Endothelial cell (in vitro differentiated cells): ENCODE measurements at regions not wholly inside any gene's neighbourhood (a gene's known extent, or its start where the extent isn't known, plus 50 kb on each side); places are given as distances from the start of the nearest gene placed in this dataset.

Source experiments
- DNase-seq: peaks from one replicate; pipeline ENCODE4 v3.0.0; 2021; ENCODE audit warnings: low spot score
- H3K27ac Mint-ChIP-seq: one replicate; pipeline ENCODE4 v1.8.0; 2021; ENCODE audit warnings: mixed read lengths, inconsistent platforms; ENCODE audit not compliant: unreplicated experiment
- H3K27me3 Mint-ChIP-seq: one replicate; pipeline ENCODE4 v1.8.0; 2021; ENCODE audit warnings: mild to moderate bottlenecking, moderate library complexity, mixed read lengths, inconsistent platforms; ENCODE audit not compliant: unreplicated experiment
- H3K36me3 Mint-ChIP-seq: one replicate; pipeline ENCODE4 v1.8.0; 2021; ENCODE audit warnings: mild to moderate bottlenecking, low read depth, mixed read lengths, inconsistent platforms; ENCODE audit not compliant: unreplicated experiment
- H3K4me1 Mint-ChIP-seq: one replicate; pipeline ENCODE4 v1.8.0; 2021; ENCODE audit warnings: mild to moderate bottlenecking, mixed read lengths, inconsistent platforms; ENCODE audit not compliant: unreplicated experiment
- H3K4me3 Mint-ChIP-seq: one replicate; pipeline ENCODE4 v1.8.0; 2021; ENCODE audit warnings: mild to moderate bottlenecking, mixed read lengths, inconsistent platforms; ENCODE audit not compliant: unreplicated experiment
- H3K9me3 Mint-ChIP-seq: one replicate; pipeline ENCODE4 v1.8.0; 2021; ENCODE audit warnings: mixed read lengths, inconsistent platforms; ENCODE audit not compliant: unreplicated experiment
- CTCF ChIP-seq: fragments of 200-600 bp; sonication (generic); IDR thresholded peaks from one replicate; pipeline ENCODE4 v1.5.0; 2021; ENCODE audit warnings: antibody characterized with exemption; ENCODE audit not compliant: unreplicated experiment

- no peak overlapping the region for H3K4me3 Mint-ChIP-seq
- peaks cover 3% of the 10 kb centered on the region for H3K27me3 Mint-ChIP-seq
- TF ChIP-seq CTCF, result no peak
- no peak overlapping the region for H3K27ac Mint-ChIP-seq
- peaks cover 6% of the 10 kb centered on the region for H3K4me1 Mint-ChIP-seq
- peaks cover 20% of the 10 kb centered on the region for H3K36me3 Mint-ChIP-seq
- no peak for DNase-seq
- H3K9me3 Mint-ChIP-seq, result no peaks in the 10 kb centered on the region
Observed at GRCh38 chr6:150729188-150729748, 129.6 kb downstream of the PLEKHG1 start.

GRCh38 chr6:150730801-150731457, 131.2 kb downstream of the PLEKHG1 start:
- Mint-ChIP-seq H3K4me3 (no peak overlapping the region), H3K27me3 (no peaks in the 10 kb centered on the region), H3K36me3 (peaks cover 28% of the 10 kb centered on the region), H3K27ac (no peak overlapping the region), H3K4me1 (peaks cover under 1% of the 10 kb centered on the region), H3K9me3 (no peaks in the 10 kb centered on the region)
- TF ChIP-seq CTCF, result no peak
- DNase-seq, result no peak

GRCh38 chr6:150732765-150733539, 132.6 kb upstream of the MTHFD1L start:
- Mint-ChIP-seq H3K27ac (no peak overlapping the region), H3K4me1 (no peaks in the 10 kb centered on the region), H3K4me3 (no peak overlapping the region), H3K36me3 (peaks cover 28% of the 10 kb centered on the region), H3K27me3 (no peaks in the 10 kb centered on the region), H3K9me3 (no peaks in the 10 kb centered on the region)
- no peak for TF ChIP-seq CTCF
- DNase-seq, result no peak

- DNase-seq, result no peak
- Mint-ChIP-seq H3K27me3 (no peaks in the 10 kb centered on the region), H3K9me3 (no peaks in the 10 kb centered on the region), H3K4me1 (no peaks in the 10 kb centered on the region), H3K27ac (no peak overlapping the region), H3K4me3 (no peak overlapping the region), H3K36me3 (peaks cover 28% of the 10 kb centered on the region)
- no peak for TF ChIP-seq CTCF
Observed at GRCh38 chr6:150733726-150734125, 131.8 kb upstream of the MTHFD1L start.

- Mint-ChIP-seq H3K27ac (no peak overlapping the region), H3K9me3 (no peaks in the 10 kb centered on the region), H3K4me3 (no peak overlapping the region), H3K36me3 (peaks cover 28% of the 10 kb centered on the region), H3K4me1 (no peaks in the 10 kb centered on the region), H3K27me3 (no peaks in the 10 kb centered on the region)
- DNase-seq, result no peak
- TF ChIP-seq CTCF, result no peak
Observed at GRCh38 chr6:150734235-150734634, 131.3 kb upstream of the MTHFD1L start.
